HL-60 (cell line): ENCODE measurements at regions not wholly inside any gene's neighbourhood (a gene's known extent, or its start where the extent isn't known, plus 50 kb on each side); places are given as distances from the start of the nearest gene placed in this dataset.

Source experiments
- CTCF ChIP-seq: IDR thresholded peaks from one replicate; pipeline ENCODE4 v1.5.1; 2011; ENCODE audit warnings: low read length, control low read depth, inconsistent platforms; ENCODE audit not compliant: insufficient read depth
- GABPA ChIP-seq: IDR thresholded peaks from 2 replicates; pipeline ENCODE4 v1.6.1; 2012; ENCODE audit warnings: low read depth
- POLR2AphosphoS5 ChIP-seq: IDR thresholded peaks from 2 replicates; pipeline ENCODE4 v1.6.1; 2012; ENCODE audit warnings: low read depth
- REST ChIP-seq: IDR thresholded peaks from 2 replicates; pipeline ENCODE4 v1.6.1; 2012; ENCODE audit warnings: low read depth; ENCODE audit not compliant: insufficient replicate concordance
- SPI1 ChIP-seq: IDR thresholded peaks from 2 replicates; pipeline ENCODE4 v1.6.1; 2012; ENCODE audit warnings: low read depth, mild to moderate bottlenecking, borderline replicate concordance

- no peak for TF ChIP-seq SPI1
- TF ChIP-seq GABPA: no peak
- no peak for TF ChIP-seq CTCF
- TF ChIP-seq REST: no peak
- no peak for TF ChIP-seq POLR2AphosphoS5
Observed at GRCh38 chr1:83129107-83129506, 869.8 kb downstream of the TTLL7 start.
